ENCODE measurements at regions not wholly inside any gene's neighbourhood (a gene's known extent, or its start where the extent isn't known, plus 50 kb on each side); places are given as distances from the start of the nearest gene placed in this dataset.

- TF ChIP-seq, protein P1, sequence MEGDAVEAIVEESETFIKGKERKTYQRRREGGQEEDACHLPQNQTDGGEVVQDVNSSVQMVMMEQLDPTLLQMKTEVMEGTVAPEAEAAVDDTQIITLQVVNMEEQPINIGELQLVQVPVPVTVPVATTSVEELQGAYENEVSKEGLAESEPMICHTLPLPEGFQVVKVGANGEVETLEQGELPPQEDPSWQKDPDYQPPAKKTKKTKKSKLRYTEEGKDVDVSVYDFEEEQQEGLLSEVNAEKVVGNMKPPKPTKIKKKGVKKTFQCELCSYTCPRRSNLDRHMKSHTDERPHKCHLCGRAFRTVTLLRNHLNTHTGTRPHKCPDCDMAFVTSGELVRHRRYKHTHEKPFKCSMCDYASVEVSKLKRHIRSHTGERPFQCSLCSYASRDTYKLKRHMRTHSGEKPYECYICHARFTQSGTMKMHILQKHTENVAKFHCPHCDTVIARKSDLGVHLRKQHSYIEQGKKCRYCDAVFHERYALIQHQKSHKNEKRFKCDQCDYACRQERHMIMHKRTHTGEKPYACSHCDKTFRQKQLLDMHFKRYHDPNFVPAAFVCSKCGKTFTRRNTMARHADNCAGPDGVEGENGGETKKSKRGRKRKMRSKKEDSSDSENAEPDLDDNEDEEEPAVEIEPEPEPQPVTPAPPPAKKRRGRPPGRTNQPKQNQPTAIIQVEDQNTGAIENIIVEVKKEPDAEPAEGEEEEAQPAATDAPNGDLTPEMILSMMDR (IDR thresholded peaks at IDR 0.05; ENCODE audit: insufficient read depth, low read depth, low read length) = no peak
- H3K36me3 ChIP-seq (ENCODE audit: control insufficient read depth, insufficient read depth, low read length) = no peaks in the 10 kb centered on the region
- H3K27me3 ChIP-seq (ENCODE audit: control insufficient read depth, insufficient read depth, low read length) = no peaks in the 10 kb centered on the region
- ChIA-PET CTCF (no interaction called here), POLR2A (no interaction called here)
- no peak for DNase-seq (ENCODE audit: low read depth)
- no peak overlapping the region for H3K4me3 ChIP-seq (ENCODE audit: low read depth, low read length)
Observed at GRCh38 chr6:76790045-76790796, 673.1 kb downstream of the HTR1B start.

GRCh38 chr6:76789580-76789979 lies 673.7 kb downstream of the HTR1B start:
- no peaks in the 10 kb centered on the region for H3K27me3 ChIP-seq (ENCODE audit: control insufficient read depth, insufficient read depth, low read length)
- CTCF ChIA-PET = no interaction called here
- no peak for DNase-seq (ENCODE audit: low read depth)
- POLR2A ChIA-PET = no interaction called here
- H3K4me3 ChIP-seq (ENCODE audit: low read depth, low read length) = no peak overlapping the region
- TF ChIP-seq, protein P1 (IDR thresholded peaks at IDR 0.05; ENCODE audit: insufficient read depth, low read depth, low read length) = no peak
- no peaks in the 10 kb centered on the region for H3K36me3 ChIP-seq (ENCODE audit: control insufficient read depth, insufficient read depth, low read length)

DNA sequence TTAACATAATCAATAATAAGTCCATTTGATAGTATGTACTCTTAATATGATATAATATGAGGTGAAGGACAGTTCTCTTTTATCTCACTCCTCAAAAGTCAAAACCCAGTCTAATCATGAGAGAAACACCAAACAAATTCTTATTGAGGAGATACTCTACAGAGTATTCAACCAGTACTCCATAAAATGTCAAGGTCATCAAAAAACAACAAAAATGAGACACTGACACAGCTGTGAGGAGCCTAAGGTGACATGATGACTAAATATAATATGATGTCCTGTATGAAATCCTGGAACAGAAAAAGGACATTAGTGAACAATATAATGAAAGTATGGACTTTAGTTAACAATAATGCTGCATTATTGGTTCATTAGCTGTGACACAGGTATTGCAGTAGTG lies 675.1 kb downstream of the HTR1B start:
- no peaks in the 10 kb centered on the region for H3K27me3 ChIP-seq (ENCODE audit: control insufficient read depth, insufficient read depth, low read length)
- TF ChIP-seq, protein P1 (IDR thresholded peaks at IDR 0.05; ENCODE audit: insufficient read depth, low read depth, low read length) = no peak
- CTCF ChIA-PET = no interaction called here
- POLR2A ChIA-PET = no interaction called here
- H3K36me3 ChIP-seq (ENCODE audit: control insufficient read depth, insufficient read depth, low read length) = no peaks in the 10 kb centered on the region
- H3K4me3 ChIP-seq (ENCODE audit: low read depth, low read length) = no peak overlapping the region
- no peak for DNase-seq (ENCODE audit: low read depth)

DNA sequence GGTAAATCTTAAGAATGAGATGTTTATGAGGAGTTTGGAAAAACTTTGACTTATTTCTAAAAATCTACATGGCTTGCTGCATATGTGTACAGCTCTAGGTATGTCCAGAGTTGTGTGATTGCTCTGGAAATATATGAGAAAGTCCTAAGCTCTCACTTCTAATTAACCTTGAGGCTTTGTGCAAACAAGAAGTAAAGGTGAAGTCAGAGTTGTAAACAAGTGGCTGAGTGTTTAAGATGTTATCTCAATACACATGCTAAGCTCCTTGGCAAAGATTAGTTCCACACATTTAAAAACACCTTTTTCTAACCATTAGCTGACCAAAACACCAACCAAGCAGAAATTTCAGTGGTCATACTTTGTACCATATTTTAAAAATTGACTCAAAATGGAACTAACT lies 684.2 kb downstream of the HTR1B start:
- Histone ChIP-seq H3K36me3 (ENCODE audit: control insufficient read depth, insufficient read depth, low read length) (no peaks in the 10 kb centered on the region), H3K27me3 (ENCODE audit: control insufficient read depth, insufficient read depth, low read length) (no peaks in the 10 kb centered on the region), H3K4me3 (ENCODE audit: low read depth, low read length) (no peak overlapping the region)
- ChIA-PET CTCF (interaction anchor here (0.7 kb wide), 1 partner anchor 13 kb away, joined by 3 read pairs; no protein-coding TSS in a partner anchor), POLR2A (no interaction called here)
- TF ChIP-seq, protein P1 (IDR thresholded peaks at IDR 0.05; ENCODE audit: insufficient read depth, low read depth, low read length) = no peak
- no peak for DNase-seq (ENCODE audit: low read depth)

- ChIA-PET POLR2A (no interaction called here), CTCF (no interaction called here)
- TF ChIP-seq, protein P1 (IDR thresholded peaks at IDR 0.05; ENCODE audit: insufficient read depth, low read depth, low read length) = no peak
- Histone ChIP-seq H3K36me3 (ENCODE audit: control insufficient read depth, insufficient read depth, low read length) (no peaks in the 10 kb centered on the region), H3K27me3 (ENCODE audit: control insufficient read depth, insufficient read depth, low read length) (no peaks in the 10 kb centered on the region), H3K4me3 (ENCODE audit: low read depth, low read length) (no peak overlapping the region)
- no peak for DNase-seq (ENCODE audit: low read depth)
Observed at GRCh38 chr6:76776876-76777275, 686.4 kb downstream of the HTR1B start.

Data from BJ (cell line).